Tibial nerve (tissue), 3 donors: ENCODE measurements at regions not wholly inside any gene's neighbourhood (a gene's known extent, or its start where the extent isn't known, plus 50 kb on each side); places are given as distances from the start of the nearest gene placed in this dataset.

Source experiments
- CTCF ChIP-seq, 5 experiments: fragments of 200-600 bp in 3 of 5; fragments of 450-650 bp in 2 of 5; sonication (generic) in 3 of 5; IDR thresholded peaks; one replicate each; pipeline ENCODE4 v1.5.1; 2016 to 2019; ENCODE audit warnings: antibody characterized with exemption in 5 of 5, mild to moderate bottlenecking in 3 of 5, moderate library complexity in 2 of 5
- POLR2A ChIP-seq, 2 donors: fragments of 450-650 bp; IDR thresholded peaks; one replicate each; pipeline ENCODE4 v1.6.1; 2017; ENCODE audit warnings: antibody characterized with exemption in 2 of 2, mild to moderate bottlenecking in 2 of 2, moderate library complexity in 2 of 2

- TF ChIP-seq CTCF (IDR thresholded peaks at IDR 0.05) (no peak), POLR2A (IDR thresholded peaks at IDR 0.05) (no peak)
Observed at GRCh38 chr15:98570119-98570518, 78.2 kb upstream of the IGF1R start.
